ENCODE measurements at regions not wholly inside any gene's neighbourhood (a gene's known extent, or its start where the extent isn't known, plus 50 kb on each side); places are given as distances from the start of the nearest gene placed in this dataset.

- no peak for TF ChIP-seq ZNF274 (IDR thresholded peaks at IDR 0.05; ENCODE audit: low read depth, low read length)
- no peak for TF ChIP-seq SUZ12 (IDR thresholded peaks at IDR 0.05; ENCODE audit: extremely low read depth, insufficient read depth, insufficient read length)
- no peak for TF ChIP-seq YY1 (IDR thresholded peaks at IDR 0.05; ENCODE audit: insufficient read depth, insufficient read length)
These were observed 596.3 kb upstream of the MGAT4C start for GRCh38 chr12:86852451-86852850.
